Type B pancreatic cell (in vitro differentiated cells): ENCODE measurements at regions not wholly inside any gene's neighbourhood (a gene's known extent, or its start where the extent isn't known, plus 50 kb on each side); places are given as distances from the start of the nearest gene placed in this dataset.
"Not testable (repeated sequence)": the region's sequence is repeated elsewhere in the genome, so short reads cannot be mapped to it uniquely, and the experiment has no call there.

Experiments
- DNase-seq: peaks from one replicate; pipeline ENCODE4 v3.0.0; 2021; ENCODE audit warnings: mixed read lengths; ENCODE audit not compliant: unreplicated experiment; ENCODE audit errors: extremely low spot score
- H3K27ac Mint-ChIP-seq: 2 replicates; pipeline ENCODE4 v1.8.0; 2021; ENCODE audit warnings: mild to moderate bottlenecking, mixed read lengths
- H3K27me3 Mint-ChIP-seq: 2 replicates; pipeline ENCODE4 v1.8.0; 2021; ENCODE audit warnings: mixed read lengths
- H3K36me3 Mint-ChIP-seq: 2 replicates; pipeline ENCODE4 v1.8.0; 2021; ENCODE audit warnings: mixed read lengths
- H3K4me1 Mint-ChIP-seq: one replicate; pipeline ENCODE4 v1.8.0; 2021; ENCODE audit warnings: mixed read lengths; ENCODE audit not compliant: unreplicated experiment
- H3K4me3 Mint-ChIP-seq: 2 replicates; pipeline ENCODE4 v1.8.0; 2021; ENCODE audit warnings: mild to moderate bottlenecking, mixed read lengths
- H3K9me3 Mint-ChIP-seq: 2 replicates; pipeline ENCODE4 v1.8.0; 2021; ENCODE audit warnings: mixed read lengths
- TF ChIP-seq, protein P1 (sequence below): fragments of 200-600 bp; sonication (generic); conservative IDR thresholded peaks from 2 replicates; pipeline ENCODE4 v1.5.0; 2021; ENCODE audit warnings: antibody characterized with exemption, mild to moderate bottlenecking

DNA sequence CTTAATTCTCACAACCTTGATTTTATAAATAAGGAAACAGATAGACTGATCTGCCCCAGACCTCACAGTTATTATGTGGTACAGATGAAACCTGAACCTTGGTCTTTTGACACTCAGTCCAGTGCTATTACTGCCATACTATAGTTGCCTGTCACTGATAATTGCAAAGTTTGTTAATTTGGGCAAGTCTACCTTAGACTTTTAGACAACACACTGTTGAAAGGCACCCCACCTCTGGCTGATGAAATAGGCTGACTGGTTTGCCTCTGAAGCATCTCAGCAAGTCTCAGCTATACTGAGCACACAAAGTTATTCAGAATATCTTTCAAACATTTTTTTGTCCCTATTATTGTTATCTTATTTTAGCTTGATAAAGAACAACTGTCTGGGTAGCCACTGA is 53.1 kb upstream of the MAP4 start:
- peaks cover 11% of the 10 kb centered on the region for H3K4me1 Mint-ChIP-seq
- no peak for DNase-seq
- TF ChIP-seq, protein P1, sequence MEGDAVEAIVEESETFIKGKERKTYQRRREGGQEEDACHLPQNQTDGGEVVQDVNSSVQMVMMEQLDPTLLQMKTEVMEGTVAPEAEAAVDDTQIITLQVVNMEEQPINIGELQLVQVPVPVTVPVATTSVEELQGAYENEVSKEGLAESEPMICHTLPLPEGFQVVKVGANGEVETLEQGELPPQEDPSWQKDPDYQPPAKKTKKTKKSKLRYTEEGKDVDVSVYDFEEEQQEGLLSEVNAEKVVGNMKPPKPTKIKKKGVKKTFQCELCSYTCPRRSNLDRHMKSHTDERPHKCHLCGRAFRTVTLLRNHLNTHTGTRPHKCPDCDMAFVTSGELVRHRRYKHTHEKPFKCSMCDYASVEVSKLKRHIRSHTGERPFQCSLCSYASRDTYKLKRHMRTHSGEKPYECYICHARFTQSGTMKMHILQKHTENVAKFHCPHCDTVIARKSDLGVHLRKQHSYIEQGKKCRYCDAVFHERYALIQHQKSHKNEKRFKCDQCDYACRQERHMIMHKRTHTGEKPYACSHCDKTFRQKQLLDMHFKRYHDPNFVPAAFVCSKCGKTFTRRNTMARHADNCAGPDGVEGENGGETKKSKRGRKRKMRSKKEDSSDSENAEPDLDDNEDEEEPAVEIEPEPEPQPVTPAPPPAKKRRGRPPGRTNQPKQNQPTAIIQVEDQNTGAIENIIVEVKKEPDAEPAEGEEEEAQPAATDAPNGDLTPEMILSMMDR, result no peak
- H3K27ac Mint-ChIP-seq, result no peak overlapping the region
- H3K9me3 Mint-ChIP-seq, result no peaks in the 10 kb centered on the region
- no peaks in the 10 kb centered on the region for H3K27me3 Mint-ChIP-seq
- H3K4me3 Mint-ChIP-seq, result no peak overlapping the region
- no peaks in the 10 kb centered on the region for H3K36me3 Mint-ChIP-seq

DNA sequence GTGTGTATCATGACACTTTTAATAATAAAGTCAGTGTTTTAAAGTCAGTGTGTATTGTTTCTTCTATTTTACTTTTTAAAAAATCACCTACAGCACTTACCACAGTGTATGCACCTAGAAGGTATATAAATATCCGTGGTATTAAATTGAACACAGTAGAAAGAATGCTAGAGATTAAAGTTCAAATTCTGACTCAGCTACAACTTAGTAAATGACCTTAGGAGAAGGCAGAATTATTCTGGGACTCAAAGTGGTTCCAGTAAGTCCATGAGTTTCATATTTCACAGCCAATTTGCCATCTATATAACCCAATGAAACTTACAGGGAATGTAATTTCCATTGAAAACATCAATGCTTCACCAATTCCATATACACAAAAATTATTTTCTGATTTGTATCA is 52.7 kb upstream of the MAP4 start:
- H3K9me3 Mint-ChIP-seq, result no peaks in the 10 kb centered on the region
- no peaks in the 10 kb centered on the region for H3K36me3 Mint-ChIP-seq
- H3K27me3 Mint-ChIP-seq, result no peaks in the 10 kb centered on the region
- H3K4me1 Mint-ChIP-seq, result peaks cover 16% of the 10 kb centered on the region
- DNase-seq, result no peak
- H3K4me3 Mint-ChIP-seq, result no peak overlapping the region
- H3K27ac Mint-ChIP-seq, result no peak overlapping the region
- TF ChIP-seq, protein P1, result no peak

DNA sequence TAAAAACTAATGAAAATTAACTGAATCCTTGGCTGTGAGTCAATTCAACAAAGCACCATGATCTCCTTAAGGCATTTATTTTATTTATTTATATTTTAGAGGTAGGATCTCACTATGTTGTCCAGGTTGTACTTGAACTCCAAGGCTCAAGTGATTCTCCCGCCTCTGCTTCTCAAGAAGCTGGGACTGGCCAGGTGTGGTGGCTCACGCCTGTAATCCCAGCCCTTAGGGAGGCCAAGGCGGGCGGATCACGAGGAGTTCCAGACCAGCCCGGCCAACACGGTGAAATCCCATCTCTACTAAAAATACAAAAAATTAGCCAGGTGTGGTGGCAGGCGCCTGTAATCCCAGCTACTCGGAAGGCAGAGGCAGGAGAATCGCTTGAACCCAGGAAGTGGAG is 52.1 kb upstream of the MAP4 start:
- DNase-seq, H3K36me3 Mint-ChIP-seq, H3K27ac Mint-ChIP-seq, H3K27me3 Mint-ChIP-seq, H3K9me3 Mint-ChIP-seq, H3K4me3 Mint-ChIP-seq: not testable (repeated sequence)
- peaks cover 21% of the 10 kb centered on the region for H3K4me1 Mint-ChIP-seq

DNA sequence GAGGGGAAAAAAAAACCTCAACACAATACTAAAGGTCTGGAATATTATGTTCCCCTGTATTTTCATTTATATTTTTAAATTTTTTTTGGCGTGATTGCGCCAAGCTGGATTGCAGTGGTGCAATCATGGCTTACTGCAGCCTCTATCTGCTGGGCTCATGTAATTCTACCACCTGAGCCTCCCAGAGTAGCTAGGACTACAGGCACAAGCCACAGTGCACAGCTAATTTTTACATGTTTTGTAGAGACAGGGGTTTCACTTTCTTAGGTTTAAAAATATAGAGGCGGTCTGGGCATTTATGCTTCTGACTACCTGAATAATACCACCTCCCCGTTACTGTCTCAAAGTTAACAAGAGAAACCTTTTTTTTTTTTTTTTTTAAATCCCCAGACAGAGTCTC is 51.1 kb upstream of the MAP4 start:
- H3K27ac Mint-ChIP-seq, result no peak overlapping the region

More for the DNA sequence above, 51.1 kb upstream of the MAP4 start:
- no peak overlapping the region for H3K4me3 Mint-ChIP-seq
- no peak for DNase-seq
- H3K4me1 Mint-ChIP-seq, result peaks cover 21% of the 10 kb centered on the region
- H3K36me3 Mint-ChIP-seq, result peaks cover 5% of the 10 kb centered on the region
- H3K27me3 Mint-ChIP-seq, result no peaks in the 10 kb centered on the region
- TF ChIP-seq, protein P1, result no peak
- no peaks in the 10 kb centered on the region for H3K9me3 Mint-ChIP-seq
